ENCODE measurements at regions not wholly inside any gene's neighbourhood (a gene's known extent, or its start where the extent isn't known, plus 50 kb on each side); places are given as distances from the start of the nearest gene placed in this dataset.
"Not testable (repeated sequence)": the region's sequence is repeated elsewhere in the genome, so short reads cannot be mapped to it uniquely, and the experiment has no call there.

GRCh38 chr4:30149539-30149938, 570.6 kb upstream of the PCDH7 start:
- TF ChIP-seq POLR2A (IDR thresholded peaks at IDR 0.05; ENCODE audit: low read length); GATA1 (IDR thresholded peaks at IDR 0.05; ENCODE audit: low read depth, low read length): not testable (repeated sequence)
